GM12875 (cell line): ENCODE measurements at regions not wholly inside any gene's neighbourhood (a gene's known extent, or its start where the extent isn't known, plus 50 kb on each side); places are given as distances from the start of the nearest gene placed in this dataset.

Source experiments
- H3K4me3 ChIP-seq: one replicate; pipeline ENCODE4 v1.5.1; 2011; ENCODE audit warnings: low read depth, low read length, control low read depth
- TF ChIP-seq, protein P1 (sequence below): IDR thresholded peaks from 2 replicates; pipeline ENCODE4 v1.5.1; 2011; ENCODE audit warnings: low read depth, mild to moderate bottlenecking, control low read depth, inconsistent platforms, low read length, moderate library complexity, borderline replicate concordance; ENCODE audit not compliant: insufficient read depth

DNA sequence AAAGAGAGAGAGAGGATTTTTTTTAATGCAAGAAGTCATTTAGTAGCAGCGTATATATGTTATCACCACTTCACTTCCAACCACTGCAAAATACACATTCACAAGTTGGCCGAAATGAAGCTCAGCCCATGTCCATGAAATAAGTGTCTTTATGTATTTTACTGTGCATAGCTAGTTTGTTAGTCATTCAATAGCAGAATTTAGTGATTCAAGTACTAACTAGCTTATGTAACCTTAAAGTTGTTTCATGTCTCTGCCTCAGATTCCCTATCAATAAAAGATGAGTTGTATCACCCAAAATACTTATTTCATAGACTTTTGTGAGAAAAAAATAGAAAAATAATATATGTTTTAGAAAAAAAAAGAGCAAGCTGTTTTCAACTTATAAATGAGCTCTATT lies 153.7 kb upstream of the PRDM1 start:
- TF ChIP-seq, protein P1, sequence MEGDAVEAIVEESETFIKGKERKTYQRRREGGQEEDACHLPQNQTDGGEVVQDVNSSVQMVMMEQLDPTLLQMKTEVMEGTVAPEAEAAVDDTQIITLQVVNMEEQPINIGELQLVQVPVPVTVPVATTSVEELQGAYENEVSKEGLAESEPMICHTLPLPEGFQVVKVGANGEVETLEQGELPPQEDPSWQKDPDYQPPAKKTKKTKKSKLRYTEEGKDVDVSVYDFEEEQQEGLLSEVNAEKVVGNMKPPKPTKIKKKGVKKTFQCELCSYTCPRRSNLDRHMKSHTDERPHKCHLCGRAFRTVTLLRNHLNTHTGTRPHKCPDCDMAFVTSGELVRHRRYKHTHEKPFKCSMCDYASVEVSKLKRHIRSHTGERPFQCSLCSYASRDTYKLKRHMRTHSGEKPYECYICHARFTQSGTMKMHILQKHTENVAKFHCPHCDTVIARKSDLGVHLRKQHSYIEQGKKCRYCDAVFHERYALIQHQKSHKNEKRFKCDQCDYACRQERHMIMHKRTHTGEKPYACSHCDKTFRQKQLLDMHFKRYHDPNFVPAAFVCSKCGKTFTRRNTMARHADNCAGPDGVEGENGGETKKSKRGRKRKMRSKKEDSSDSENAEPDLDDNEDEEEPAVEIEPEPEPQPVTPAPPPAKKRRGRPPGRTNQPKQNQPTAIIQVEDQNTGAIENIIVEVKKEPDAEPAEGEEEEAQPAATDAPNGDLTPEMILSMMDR = no peak
- H3K4me3 ChIP-seq = no peak overlapping the region

DNA sequence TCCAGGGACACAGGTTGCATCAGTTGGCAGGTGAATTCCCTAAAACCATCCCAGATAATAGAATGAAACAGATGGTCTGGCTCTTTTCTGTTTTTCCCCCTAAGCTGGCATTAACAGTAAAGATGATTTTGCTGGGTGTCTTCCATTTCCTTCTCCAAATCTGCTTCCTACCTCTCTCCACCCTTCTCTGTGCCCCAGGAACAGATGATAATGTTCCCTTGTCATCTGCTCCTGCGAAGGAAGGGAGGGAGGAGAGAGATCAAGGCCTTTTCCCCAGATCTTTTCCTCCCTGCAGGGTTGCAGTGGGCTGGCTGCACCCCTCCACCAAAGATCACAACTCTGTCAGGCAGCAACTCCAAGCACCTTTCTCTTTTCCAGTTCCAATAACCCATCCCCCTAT lies 156.5 kb upstream of the PRDM1 start:
- no peak overlapping the region for H3K4me3 ChIP-seq
- TF ChIP-seq, protein P1 = no peak

DNA sequence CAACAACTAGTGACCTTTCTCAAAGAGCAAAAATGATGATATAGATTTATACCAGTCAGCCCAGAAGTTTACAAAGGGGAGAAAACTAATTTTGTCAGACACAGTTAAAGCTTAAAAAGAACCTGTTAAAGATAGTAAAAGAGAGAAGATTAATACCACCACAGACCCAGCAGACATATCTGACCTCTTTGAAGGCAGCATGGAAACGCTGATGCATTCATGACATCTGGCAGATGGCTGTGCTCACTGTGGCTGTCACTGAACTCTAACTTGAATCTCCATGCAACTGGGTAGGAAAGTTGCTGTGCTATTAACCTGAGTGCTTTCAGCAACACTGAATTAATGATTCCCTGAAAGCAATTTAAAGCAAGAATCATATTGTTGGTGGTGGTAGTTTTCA lies 159.8 kb upstream of the PRDM1 start:
- no peak overlapping the region for H3K4me3 ChIP-seq
- TF ChIP-seq, protein P1 = no peak

GRCh38 chr6:105925706-105926105 lies 160.4 kb upstream of the PRDM1 start:
- TF ChIP-seq, protein P1 = no peak
- H3K4me3 ChIP-seq = no peak overlapping the region

DNA sequence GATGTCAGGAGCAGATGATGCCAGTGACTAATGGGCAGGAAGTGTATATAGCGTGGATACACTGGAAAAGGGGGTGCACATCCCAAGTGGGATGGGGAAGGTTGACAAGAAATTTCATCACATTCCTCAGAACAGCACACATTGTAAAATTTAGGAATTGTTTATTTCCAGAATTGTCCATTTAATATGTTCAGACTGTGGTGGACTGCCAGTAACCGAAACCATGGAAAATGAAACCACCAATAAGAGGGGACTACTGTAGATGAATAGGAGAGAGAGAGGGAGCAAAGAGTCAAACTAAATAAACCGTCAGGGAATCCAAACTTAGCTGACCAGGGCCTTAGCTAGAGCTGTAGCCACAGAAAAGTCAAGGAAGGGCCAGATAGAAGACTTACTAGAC lies 164.4 kb upstream of the PRDM1 start:
- TF ChIP-seq, protein P1 = no peak

GRCh38 chr6:105920071-105920470 lies 166.1 kb upstream of the PRDM1 start:
- TF ChIP-seq, protein P1 = no peak
- no peak overlapping the region for H3K4me3 ChIP-seq

More for the DNA sequence above, 164.4 kb upstream of the PRDM1 start:
- no peak overlapping the region for H3K4me3 ChIP-seq

DNA sequence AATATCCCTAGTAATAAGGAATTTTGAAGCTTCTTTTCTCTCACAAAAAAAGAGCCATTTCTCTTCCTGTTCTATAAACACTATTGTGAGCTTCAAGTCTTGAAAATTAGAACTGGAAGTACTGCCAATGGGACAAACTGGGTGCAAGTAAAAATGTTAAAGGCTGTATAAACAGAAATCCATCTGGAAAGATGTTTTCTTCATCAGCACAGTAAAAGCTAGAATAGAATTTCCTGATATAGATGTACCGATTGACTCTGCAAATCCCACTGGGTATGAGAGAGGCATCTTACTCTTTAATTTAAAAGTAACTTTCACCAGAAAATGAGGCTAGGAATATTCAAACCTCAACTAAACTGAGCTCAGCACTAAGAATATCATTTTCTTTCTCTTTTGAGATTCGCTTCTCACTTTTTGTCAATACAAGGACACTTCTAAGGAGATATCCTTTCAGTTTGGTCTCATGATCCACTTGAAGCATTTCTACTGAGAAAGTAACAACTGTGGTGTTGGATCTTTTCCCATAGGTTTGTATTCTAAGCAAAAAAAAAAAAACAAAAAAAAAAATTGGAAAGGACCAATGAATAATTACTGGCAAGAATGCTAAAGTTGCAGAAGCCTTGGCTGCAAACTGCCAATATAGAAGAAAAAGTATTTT lies 169.0 kb upstream of the PRDM1 start:
- no peak overlapping the region for H3K4me3 ChIP-seq
- TF ChIP-seq, protein P1 = no peak
